ENCODE measurements at regions not wholly inside any gene's neighbourhood (a gene's known extent, or its start where the extent isn't known, plus 50 kb on each side); places are given as distances from the start of the nearest gene placed in this dataset.

- no peak for DNase-seq
Measured at GRCh38 chr14:71514941-71515919, 417.0 kb upstream of the RGS6 start.

GRCh38 chr14:71521238-71522135 lies 410.7 kb upstream of the RGS6 start:
- no peak for DNase-seq

DNA sequence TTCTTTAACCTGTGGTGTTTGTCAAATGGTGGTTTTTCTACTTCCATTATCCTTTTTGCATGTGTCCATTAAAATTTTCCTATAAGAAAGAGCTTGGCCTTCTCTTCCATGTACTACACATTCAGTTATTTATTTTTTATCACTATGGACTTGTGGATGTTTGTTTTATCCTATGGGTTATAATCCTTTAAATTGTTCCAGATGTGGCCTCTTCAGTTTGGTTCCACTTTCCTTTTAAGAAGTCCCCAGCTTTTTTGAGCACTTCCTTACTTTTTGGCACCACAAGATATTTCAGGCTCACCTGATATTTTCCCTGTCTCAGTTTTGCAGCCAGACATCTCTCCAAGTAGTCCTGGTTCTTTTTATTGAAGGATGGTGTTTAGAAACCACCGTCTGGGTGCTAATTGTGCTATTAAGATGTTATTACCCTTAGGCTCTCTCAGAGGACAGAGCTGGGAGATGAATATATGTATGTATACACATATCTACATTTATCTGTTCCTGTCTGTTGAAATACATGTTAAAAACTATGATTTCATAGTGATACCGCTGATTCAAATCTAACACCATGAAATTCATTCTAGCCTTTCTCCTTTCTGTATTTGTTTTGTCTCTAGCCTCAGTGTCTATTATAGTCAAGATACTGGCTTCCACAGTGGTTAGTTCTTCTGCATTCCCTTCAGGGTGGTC lies 408.5 kb upstream of the RGS6 start:
- no peak for DNase-seq

DNA sequence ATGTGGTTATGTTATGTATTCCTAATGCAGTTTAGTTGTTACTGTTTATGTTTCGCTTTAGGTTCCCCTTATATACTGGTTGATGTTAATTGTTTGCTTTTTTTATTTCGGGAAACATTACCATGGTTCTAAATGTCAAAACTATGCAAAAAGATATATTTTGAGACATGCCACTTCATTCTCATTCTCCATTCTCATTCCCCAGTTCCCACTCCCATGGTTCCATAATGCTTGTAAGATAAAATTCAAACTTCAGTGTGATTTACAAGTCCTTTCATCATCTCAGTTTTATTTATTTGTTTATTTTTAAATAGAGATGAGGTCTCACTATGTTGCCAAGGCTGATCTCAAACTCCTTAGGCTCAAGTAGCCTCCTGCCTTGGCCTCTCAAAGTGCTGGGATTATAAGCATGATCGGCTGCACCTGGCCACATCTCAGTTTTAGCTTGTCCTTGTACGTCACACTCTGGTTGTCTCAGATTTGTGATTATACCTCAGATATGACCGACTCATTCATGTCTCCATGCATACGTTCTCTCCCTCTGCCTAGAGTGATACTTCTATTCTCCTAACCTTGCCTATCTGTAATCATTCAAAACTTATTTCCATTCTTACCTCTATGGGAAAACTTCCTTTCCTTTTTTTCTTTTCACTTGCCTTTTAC lies 407.8 kb upstream of the RGS6 start:
- DNase-seq = no peak

DNA sequence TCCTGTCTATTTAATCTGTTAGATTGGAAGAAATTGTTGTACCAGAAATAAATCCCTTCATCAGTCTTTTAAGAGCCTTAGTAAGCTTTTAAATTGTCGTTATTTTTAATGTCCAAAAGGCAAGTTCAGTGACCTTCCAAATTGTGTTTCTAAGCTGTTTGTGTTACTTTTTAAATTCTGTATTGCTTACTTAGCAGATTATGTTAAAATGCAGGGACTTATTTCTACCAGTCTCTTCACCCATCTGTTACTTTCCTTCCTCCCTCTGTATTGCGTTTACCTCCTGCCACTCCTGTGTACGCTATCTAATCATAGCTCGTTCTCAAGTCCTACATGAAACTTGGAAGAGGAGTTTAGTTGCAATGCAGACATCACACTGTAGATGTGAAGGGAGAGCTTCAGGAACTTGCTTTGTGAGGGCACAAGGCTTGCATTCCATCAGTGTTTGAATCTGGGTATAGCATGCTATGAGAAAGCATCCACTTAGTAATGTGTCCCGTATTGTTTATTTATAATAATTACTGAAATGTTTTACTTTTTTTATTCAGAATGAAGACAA lies 406.5 kb upstream of the RGS6 start:
- DNase-seq = no peak

- DNase-seq = no peak
Measured at GRCh38 chr14:71526388-71526787, 405.8 kb upstream of the RGS6 start.

DNA sequence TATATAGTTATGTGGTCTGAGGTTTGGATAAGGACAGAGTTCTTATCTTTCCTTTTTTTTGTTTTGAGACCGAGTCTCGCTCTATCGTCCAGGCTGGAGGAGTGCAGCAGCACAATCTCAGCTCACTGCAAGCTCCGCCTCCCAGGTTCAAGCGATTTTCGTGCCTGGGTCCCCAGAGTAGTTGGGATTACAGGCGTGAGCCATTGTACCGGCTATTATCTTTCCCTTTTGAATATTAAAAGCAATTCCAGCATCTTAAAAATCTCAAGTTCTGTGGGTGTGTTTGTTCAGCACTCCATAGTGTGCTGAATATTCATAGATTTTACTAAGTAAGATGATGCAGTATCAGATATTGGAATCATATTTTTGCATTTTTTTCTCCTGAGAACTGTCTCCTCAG lies 404.4 kb upstream of the RGS6 start:
- no peak for DNase-seq

- peak; percentile 26 for DNase-seq
Measured at GRCh38 chr14:71529848-71530247, 402.4 kb upstream of the RGS6 start.

GRCh38 chr14:71532344-71532743 lies 399.9 kb upstream of the RGS6 start:
- no peak for DNase-seq

- DNase-seq = no peak
Measured at GRCh38 chr14:71532790-71533189, 399.4 kb upstream of the RGS6 start.

DNA sequence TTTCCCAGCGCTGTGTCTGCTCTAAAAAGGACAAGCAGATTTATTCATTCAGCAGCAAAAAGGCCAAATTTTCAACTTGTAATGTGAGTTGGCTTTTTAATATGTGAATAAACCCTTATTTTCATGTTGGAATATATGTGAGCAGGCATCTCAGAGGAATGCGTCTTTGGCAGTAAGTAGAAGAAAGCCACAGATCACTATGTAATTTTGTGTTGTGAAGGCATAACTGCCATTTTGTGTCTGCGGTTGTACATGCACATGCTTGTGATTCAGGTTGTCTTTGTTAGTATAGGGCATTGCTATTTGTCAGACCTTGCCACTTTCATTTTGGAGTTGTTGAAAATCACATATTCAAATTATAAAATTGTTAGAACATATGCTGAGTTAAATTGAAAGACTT lies 398.8 kb upstream of the RGS6 start:
- no peak for DNase-seq

GRCh38 chr14:71533800-71534199 lies 398.4 kb upstream of the RGS6 start:
- DNase-seq = no peak

- no peak for DNase-seq
Measured at GRCh38 chr14:71534506-71534905, 397.7 kb upstream of the RGS6 start.

DNA sequence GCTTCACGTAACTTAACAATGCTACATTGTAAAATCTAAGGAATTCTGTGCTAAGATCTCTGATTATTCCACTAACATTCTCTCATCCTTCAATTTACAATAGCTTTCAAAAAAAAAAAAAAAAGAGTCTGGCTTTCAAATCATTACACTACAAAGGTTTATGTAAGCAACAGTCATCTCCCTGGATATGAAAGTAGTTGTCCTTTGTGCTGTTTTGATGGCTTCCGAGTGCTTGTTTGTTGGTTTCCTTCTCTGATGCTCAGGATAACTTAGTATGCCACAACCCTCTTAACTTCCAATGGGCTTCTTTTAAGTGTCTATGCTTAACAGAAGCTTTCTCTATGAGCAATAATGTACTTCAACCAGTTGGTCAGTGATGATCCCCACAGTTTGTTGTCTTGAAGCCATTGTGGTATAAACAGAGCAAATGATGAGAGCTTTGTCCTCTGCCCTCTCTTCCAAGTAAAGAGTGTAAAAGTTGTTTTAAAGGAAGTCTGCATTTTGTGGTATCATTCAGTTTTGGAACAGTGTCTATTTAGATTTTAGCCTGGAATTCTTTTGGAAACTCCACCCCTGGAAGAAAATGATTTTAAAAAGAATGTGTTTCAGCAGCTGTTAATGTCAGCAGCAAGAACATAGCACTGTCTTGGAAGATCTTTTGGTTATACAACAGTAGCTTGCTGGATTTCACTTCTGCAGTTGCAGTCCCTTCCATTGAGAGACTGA lies 396.1 kb upstream of the RGS6 start:
- DNase-seq = no peak

- DNase-seq = no peak
Measured at GRCh38 chr14:71536927-71537772, 395.1 kb upstream of the RGS6 start.

GRCh38 chr14:71538288-71538687 lies 393.9 kb upstream of the RGS6 start:
- no peak for DNase-seq

- no peak for DNase-seq
Measured at GRCh38 chr14:71538938-71539649, 393.1 kb upstream of the RGS6 start.

DNA sequence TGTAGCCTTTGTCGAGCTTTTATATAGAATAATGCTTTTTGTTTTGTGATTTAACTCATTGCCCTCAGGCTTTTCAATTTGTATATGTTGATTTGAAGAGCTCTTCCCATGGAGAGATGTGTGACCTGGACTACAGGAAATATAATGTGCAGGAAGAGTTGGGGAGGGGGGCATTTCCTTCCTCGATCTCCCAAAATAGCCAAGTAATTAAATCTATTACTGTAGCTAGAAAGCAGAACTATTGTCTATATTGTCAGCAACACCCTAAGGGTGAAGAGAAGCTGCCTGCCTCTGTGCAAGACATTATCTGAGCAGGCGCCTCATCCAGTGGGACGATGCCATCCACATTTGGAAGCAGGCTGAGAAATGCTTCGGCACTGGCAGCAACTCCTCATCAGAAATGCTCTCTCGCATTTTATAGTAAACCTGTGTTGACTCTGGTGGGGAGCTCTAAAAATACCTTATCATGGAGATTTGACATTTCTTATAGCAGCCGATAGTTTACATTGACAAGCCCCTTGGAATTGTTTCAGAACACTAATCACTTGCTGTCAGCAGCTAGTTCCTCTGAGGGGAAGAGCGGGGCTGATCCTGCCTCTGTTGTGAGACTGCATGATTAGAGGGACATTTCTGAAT lies 392.5 kb upstream of the RGS6 start:
- DNase-seq = no peak

GRCh38 chr14:71541271-71541670 lies 391.0 kb upstream of the RGS6 start:
- no peak for DNase-seq
